ENCODE measurements at regions not wholly inside any gene's neighbourhood (a gene's known extent, or its start where the extent isn't known, plus 50 kb on each side); places are given as distances from the start of the nearest gene placed in this dataset.

DNA sequence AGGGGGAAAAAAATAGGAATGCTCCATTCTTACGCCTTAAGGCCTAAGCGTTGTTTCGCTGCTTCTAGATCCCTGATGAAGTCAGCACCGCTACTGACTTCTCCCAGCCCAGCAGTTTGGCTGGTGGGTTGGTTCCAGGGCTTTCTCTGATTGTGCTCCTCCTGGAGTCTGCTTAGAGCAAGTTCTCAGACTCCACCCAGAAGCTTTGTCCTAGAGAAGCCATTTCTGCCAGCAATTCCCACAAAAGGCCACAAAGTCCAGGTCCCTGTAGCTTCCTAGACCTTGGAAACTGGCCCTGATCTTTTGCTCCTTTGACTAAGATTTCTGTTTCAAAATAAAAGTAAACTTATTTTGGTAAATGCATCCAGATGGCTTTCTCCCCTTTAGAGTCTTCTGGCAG is 65.4 kb downstream of the KCTD12 start:
- in situ Hi-C loops (cut with MboI; ENCODE audit: low sequenced_read_pairs, unreplicated experiment) = no loop called here
- DNase-seq (ENCODE audit: low spot score) = no peak
- TF ChIP-seq, protein P1, sequence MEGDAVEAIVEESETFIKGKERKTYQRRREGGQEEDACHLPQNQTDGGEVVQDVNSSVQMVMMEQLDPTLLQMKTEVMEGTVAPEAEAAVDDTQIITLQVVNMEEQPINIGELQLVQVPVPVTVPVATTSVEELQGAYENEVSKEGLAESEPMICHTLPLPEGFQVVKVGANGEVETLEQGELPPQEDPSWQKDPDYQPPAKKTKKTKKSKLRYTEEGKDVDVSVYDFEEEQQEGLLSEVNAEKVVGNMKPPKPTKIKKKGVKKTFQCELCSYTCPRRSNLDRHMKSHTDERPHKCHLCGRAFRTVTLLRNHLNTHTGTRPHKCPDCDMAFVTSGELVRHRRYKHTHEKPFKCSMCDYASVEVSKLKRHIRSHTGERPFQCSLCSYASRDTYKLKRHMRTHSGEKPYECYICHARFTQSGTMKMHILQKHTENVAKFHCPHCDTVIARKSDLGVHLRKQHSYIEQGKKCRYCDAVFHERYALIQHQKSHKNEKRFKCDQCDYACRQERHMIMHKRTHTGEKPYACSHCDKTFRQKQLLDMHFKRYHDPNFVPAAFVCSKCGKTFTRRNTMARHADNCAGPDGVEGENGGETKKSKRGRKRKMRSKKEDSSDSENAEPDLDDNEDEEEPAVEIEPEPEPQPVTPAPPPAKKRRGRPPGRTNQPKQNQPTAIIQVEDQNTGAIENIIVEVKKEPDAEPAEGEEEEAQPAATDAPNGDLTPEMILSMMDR (IDR thresholded peaks at IDR 0.05; ENCODE audit: borderline replicate concordance, control extremely low read depth, extremely low read depth, insufficient read depth, missing control alignments) = no peak

DNA sequence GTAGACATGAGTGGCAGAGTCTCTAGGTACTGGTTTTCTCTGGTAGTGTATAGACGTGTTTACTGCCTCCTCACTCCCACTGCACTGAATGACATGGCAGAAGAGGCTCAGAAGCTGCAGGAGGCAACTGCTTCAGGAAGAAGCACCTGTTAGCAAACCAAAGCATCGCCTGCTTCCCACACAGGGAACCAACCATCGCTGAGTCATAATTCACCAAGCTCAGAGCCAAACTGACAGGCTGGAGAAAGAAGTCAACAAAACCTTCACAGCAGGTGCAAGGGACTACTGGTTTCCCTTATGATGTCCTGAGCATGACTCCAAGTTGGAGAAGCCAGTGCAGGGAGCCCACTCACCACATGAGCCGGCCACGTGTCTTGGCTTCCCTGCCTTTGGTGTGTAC is 69.8 kb downstream of the KCTD12 start:
- in situ Hi-C loops (cut with MboI; ENCODE audit: low sequenced_read_pairs, unreplicated experiment) = no loop called here
- TF ChIP-seq, protein P1 (IDR thresholded peaks at IDR 0.05; ENCODE audit: borderline replicate concordance, control extremely low read depth, extremely low read depth, insufficient read depth, missing control alignments) = no peak
- DNase-seq (ENCODE audit: low spot score) = no peak

DNA sequence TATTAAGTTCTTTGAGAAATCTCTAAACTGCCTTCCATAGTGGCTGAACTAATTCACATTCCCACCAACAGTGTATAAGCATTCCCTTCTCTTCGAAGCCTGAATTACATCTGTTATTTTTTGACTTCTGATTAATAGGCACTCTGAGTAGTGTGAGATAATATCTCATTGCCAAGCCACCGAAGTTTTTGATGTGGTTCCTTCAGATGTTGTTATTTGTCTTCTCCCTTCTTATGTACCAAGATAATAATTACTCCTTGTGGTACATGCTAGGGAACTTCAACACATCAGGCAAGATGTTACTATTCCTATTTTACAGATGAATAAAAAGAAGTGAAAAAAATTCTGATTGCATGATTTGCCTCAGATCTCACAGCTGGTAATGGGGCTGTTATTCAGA is 70.9 kb downstream of the KCTD12 start:
- TF ChIP-seq, protein P1 (IDR thresholded peaks at IDR 0.05; ENCODE audit: borderline replicate concordance, control extremely low read depth, extremely low read depth, insufficient read depth, missing control alignments) = no peak

DNA sequence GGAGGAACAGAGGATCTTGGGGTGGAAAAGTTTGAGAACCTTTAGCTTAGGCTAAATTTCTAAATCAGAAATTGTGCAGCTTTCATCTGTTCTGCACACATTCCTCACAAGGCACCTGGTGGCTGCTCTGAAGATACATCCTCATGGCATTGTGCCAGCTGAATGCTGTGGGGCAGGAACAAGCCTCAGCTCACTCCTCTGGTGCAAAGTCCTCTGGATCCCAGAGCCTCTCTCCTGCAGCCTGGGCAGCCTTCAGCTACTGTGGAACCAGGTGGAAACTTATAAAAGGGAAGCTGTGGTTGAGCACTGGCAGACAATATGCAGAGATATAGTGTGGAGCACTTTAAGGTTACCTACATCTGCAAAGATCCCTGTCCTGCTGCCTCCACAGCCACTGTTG is 72.3 kb downstream of the KCTD12 start:
- in situ Hi-C loops (cut with MboI; ENCODE audit: low sequenced_read_pairs, unreplicated experiment) = no loop called here
- no peak for DNase-seq (ENCODE audit: low spot score)

More for the DNA sequence above, 70.9 kb downstream of the KCTD12 start:
- in situ Hi-C loops (cut with MboI; ENCODE audit: low sequenced_read_pairs, unreplicated experiment) = no loop called here
- no peak for DNase-seq (ENCODE audit: low spot score)

DNA sequence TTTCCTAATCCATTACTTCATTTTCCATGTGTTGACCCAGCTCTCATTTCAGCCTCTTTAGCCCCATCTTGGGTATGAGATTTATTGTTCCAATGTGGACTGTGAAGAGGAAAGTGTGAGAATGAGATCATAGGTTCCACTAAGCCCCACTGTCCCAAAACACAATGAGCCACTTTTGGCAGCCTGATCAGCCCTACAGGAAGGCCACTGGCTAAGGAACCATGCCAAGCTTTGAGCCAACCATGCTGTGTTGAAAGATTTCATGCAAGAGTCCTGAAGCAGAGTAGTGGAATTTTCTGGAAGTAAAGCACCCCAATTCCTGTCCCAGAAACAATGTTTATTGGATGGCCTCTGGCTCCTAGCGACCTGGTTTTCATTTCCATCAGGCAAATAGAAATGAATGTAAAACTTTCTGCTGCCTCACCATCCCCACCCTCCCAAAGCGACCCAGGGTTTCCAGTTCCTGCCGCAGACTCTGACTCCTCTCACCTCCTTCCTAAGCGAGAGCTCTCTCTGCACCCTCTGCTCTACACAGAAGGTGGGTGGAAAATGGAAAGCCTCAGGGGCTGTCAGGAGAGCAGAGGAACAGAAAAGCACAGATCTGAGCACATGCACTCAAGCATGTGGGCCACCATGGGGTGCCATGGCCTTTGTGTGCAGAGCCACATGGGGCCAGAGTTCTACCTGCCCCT is 73.1 kb downstream of the KCTD12 start:
- in situ Hi-C loops (cut with MboI; ENCODE audit: low sequenced_read_pairs, unreplicated experiment) = no loop called here
- DNase-seq (ENCODE audit: low spot score) = no peak
- TF ChIP-seq, protein P1 (IDR thresholded peaks at IDR 0.05; ENCODE audit: borderline replicate concordance, control extremely low read depth, extremely low read depth, insufficient read depth, missing control alignments) = no peak

More for the DNA sequence above, 72.3 kb downstream of the KCTD12 start:
- TF ChIP-seq, protein P1 (IDR thresholded peaks at IDR 0.05; ENCODE audit: borderline replicate concordance, control extremely low read depth, extremely low read depth, insufficient read depth, missing control alignments) = no peak

DNA sequence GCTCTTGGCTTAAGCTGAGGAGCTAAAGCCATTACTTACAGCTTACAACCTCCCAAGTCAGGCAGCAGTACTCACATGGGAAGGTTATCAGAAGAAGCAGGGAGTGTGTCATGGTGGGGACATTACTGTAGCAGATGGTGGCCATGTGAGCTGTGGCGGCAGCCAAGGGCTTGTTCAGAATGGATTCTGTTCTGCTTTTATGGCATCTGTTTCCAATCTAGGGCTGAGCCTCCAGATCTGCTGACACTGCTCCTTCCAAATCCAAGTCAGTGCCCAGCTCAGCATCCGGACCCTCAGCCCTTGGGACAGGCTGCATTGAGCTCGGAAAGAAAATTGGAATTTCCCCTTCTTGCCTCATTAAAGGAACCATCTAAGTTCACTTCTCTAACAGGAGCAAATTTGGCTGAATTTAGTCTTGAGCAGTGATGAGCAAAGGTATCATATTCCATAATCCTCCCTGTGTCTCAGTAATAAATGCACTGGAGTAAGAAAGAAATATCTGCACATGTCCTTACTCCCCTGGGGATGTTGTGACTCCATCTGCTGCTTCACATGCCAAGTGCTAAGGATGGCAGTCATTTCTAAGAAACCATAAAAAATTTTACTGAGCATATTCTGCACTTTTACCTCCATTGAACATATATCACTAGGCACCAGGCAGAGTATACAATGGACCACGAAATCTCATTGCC is 73.9 kb downstream of the KCTD12 start:
- no peak for DNase-seq (ENCODE audit: low spot score)
- in situ Hi-C loops (cut with MboI; ENCODE audit: low sequenced_read_pairs, unreplicated experiment) = no loop called here
- TF ChIP-seq, protein P1 (IDR thresholded peaks at IDR 0.05; ENCODE audit: borderline replicate concordance, control extremely low read depth, extremely low read depth, insufficient read depth, missing control alignments) = no peak

All from GM13976 (cell line).